GM21360 (cell line): ENCODE measurements at regions not wholly inside any gene's neighbourhood (a gene's known extent, or its start where the extent isn't known, plus 50 kb on each side); places are given as distances from the start of the nearest gene placed in this dataset.
A peak's percentile ranks its signal among the peaks of the same experiment; 100 is the strongest.
"Not testable (repeated sequence)": the region's sequence is repeated elsewhere in the genome, so short reads cannot be mapped to it uniquely, and the experiment has no call there.

Experiments used
- ATAC-seq: cut with Tn5 transposase; IDR thresholded peaks from one replicate; pipeline ENCODE4 v1.9.1; 2021; ENCODE audit warnings: mild to moderate bottlenecking, moderate library complexity; ENCODE audit not compliant: unreplicated experiment

DNA sequence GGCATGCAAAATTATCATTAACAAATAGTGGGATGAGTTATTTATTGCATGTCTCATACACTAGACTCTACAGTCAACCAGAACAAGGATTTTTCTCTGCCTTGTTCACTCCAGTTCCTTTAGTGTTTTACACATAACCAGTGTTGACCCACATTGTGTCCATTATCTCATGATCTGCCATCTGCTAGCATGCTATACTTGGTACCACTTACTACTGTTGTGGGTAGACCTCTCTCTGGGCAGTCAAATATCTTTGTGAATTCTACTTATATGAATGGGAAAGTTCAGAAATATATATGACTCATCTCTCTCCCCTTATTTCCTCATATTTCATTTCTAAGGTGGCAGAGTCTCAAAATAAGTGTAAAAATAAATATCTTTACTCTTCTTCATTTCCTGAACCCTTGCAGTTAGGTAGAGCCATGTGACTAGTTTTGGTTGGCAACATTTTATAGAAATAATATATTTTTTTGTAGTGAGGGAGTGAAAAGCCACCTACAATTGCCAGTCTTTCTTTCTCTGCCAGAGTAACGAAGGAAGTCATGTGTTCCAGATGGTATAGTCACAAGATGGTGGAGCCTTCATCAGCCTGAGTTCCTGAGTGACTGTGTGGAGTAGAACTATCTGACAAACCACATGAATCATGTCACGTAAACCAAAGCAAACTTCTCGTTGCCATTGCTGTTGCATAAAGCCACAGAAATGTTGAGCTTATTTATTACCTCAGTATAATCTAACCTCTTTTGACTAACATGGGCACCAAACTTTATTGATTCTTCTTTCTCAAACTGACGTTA lies 704.0 kb downstream of the RNF144A start:
- ATAC-seq, result no peak

- ATAC-seq, result no peak
Observed at GRCh38 chr2:7625392-7626138, 708.4 kb downstream of the RNF144A start.

DNA sequence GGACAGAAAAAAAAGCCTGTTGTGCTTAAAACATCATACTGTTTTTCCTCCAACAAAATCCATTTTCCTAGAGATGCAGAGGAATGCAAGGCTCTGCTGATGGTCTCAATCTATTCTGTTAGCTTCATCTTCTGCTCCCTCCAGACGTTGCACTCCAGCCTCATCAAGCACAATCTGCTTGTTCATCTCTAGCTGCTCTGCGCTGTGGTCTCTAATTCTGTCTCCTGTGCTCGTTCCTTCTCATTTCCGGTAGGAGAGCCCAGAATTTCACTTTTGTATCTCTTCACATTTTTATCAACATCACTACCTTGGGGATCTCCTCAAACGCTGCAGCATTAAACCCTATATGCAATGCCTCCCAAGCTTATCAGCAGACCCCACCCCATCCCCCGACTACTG lies 708.9 kb downstream of the RNF144A start:
- ATAC-seq, result no peak

GRCh38 chr2:7627583-7627982 lies 710.4 kb downstream of the RNF144A start:
- ATAC-seq, result no peak

GRCh38 chr2:7632420-7632819 lies 715.2 kb downstream of the RNF144A start:
- no peak for ATAC-seq

GRCh38 chr2:7633566-7634153 lies 716.4 kb downstream of the RNF144A start:
- no peak for ATAC-seq

GRCh38 chr2:7634409-7634808 lies 717.2 kb downstream of the RNF144A start:
- no peak for ATAC-seq

DNA sequence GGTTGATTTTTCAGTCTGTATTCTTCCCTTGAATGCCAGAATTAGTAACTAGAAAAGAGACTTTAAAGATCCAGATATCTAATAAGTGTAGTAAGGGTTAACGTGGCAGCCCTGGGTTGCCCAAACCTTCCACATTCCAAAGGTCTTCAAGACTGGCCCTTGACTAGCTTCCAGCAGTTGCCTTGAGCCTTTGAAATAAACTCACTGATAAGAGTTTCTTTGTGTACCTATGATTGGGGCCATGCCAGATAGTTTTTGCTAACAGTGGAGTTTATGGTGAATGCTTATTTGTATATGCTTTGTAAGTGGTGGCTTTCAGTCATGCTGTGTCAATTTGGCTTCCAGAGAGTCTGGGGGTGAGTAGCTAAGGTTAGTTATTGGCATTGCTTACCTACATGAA lies 722.3 kb downstream of the RNF144A start:
- no peak for ATAC-seq

DNA sequence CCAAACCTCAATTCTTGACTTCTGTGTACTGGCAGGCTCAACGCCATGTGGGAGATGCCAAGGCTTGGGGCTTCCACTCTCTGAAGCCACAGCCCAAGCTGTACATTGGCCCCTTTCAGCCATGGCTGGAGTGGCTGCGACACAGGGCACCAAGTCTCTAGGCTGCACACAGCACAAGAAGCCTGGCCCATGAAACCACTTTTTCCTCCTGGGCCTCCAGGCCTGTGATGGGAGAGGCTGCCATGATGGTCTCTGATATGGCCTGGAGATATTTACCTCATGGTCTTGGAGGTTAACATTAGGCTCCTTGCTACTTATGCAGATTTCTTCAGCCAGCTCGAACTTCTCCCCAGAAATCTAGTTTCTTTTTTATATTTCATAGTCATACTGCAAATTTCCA lies 724.1 kb downstream of the RNF144A start:
- not testable (repeated sequence) for ATAC-seq

GRCh38 chr2:7646024-7646423 lies 728.8 kb downstream of the RNF144A start:
- ATAC-seq, result no peak

- ATAC-seq, result no peak
Observed at GRCh38 chr2:7646661-7647060, 729.4 kb downstream of the RNF144A start.

DNA sequence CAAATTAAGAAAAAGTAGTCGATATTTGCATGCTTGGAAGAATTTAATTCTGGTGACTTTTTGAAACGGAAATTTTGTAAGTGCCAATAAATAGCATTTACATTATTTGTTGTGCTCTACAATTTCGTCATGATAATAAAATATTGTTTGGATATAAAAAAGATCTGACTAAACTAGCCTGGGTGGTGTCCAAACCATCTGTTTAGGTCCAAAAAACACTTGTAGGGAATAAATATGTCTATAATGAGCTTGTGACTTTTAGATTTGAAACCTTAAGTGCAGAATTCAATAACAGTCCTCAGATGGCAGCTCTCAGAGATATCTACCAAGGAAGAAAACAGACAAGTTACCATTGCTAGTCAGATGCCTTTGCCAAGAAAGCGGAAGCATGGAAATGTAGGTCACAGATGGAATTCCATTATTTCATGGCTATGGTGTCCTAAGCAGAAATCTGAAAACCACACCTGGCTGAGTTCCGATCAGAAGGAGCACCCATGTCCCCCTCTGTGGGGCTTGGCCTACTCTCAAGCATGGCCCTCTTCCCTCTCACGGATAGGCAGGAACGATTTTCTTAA lies 731.1 kb downstream of the RNF144A start:
- no peak for ATAC-seq

DNA sequence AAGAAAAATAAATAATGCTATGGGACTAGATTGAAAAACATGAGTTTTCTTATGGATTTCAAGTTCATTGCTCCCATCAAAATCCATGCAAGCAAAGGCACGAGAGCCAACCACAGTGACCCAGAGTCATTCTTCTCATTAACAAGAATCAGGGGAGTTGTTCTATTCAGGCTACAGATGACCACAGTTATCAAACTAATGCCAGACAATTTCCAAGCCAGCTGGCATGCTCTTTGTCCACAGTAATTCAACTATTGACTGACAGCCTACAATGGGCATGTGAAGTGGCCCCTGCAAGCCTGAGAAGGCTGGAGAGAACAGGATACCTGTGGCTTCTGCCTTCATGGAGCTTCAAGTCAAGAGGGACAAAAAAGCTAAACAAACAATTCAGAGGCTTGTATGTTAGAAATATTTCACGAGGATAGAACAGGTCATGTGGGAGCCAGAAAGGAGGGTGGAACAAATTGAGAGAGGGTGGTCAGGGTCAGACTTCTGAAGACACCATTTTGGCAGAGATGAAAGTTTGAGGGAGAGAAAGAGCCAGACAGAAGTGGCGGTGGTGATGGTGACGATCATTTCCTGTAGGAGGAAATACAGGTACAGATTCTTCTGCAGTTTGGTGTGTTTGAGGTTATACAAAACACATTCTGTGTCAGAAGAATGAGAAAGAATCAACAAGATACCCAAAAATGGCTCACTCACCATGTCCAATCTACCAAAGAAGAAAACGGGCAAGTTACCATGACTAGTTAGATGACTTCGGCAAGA lies 732.4 kb downstream of the RNF144A start:
- ATAC-seq, result no peak

GRCh38 chr2:7653617-7654016 lies 736.4 kb downstream of the RNF144A start:
- ATAC-seq, result no peak

DNA sequence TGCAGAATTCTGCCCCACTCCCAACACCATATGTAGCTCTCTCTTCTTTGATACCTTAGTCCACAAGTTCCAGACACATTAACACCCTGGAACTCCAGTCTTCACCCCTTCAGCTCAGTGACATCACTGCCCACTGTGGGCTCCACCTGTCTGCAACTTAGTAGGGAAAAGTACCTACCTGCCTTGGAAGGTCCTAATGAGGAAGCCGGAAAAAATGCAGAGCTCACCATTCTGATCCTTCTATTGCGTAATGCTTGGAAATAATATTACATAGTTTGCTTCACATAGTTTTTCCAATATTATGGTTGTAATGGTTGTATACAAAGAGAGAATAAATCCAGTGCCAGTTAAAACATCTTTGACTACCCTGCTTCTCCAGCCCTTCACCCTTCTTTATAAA lies 738.4 kb downstream of the RNF144A start:
- no peak for ATAC-seq

- not testable (repeated sequence) for ATAC-seq
Observed at GRCh38 chr2:7657526-7657925, 740.3 kb downstream of the RNF144A start.

- no peak for ATAC-seq
Observed at GRCh38 chr2:7658486-7658885, 741.3 kb downstream of the RNF144A start.

DNA sequence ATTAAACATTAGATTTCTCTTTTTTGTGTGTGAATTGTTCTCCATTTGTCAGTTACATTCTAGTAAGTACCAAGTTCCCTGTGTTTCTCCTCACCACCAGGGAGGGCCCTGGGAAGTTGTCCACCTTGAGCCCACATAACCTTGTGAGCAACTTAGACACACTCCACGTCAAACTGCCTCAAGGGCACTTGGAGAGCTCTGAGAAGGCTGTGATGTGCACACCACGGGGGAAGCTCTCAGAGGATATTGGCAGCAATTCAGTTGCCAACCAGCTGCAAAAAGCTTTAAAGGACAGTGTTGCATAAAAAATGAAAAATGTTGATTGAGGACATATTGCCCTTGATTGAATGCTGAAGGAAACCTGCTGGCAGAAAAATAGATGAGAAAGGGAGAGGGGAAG lies 743.6 kb downstream of the RNF144A start:
- no peak for ATAC-seq

DNA sequence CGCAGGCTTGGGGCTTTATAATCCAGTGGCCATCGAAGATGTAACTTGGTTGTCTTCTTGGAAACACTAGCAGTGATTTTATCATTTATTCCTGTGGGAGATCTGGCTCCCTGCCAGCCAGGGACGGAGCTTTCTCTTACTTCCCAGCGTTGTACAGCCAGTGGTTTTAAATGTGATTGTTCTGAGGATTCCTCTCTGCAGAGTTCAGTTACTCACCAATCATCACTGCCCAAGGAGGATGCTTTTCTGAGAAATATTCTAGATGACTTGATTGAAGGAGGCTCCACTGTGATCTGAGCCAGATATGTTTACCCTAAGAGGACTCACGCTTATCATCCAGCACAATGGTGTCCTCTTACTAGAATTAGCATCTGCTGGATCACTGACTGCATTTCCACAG lies 744.3 kb downstream of the RNF144A start:
- ATAC-seq, result no peak

- ATAC-seq, result peak; percentile 89
Observed at GRCh38 chr2:7665880-7666279, 748.7 kb downstream of the RNF144A start.
